PFSK-1 (cell line): ENCODE measurements at regions not wholly inside any gene's neighbourhood (a gene's known extent, or its start where the extent isn't known, plus 50 kb on each side); places are given as distances from the start of the nearest gene placed in this dataset.

Source experiments
- FOXP2 ChIP-seq: optimal IDR thresholded peaks from 2 replicates; pipeline ENCODE3; 2011; ENCODE audit warnings: borderline replicate concordance, control low read depth, inconsistent platforms; ENCODE audit not compliant: insufficient read depth; ENCODE audit errors: extremely low read length, extremely low read depth
- POLR2AphosphoS5 ChIP-seq: IDR thresholded peaks from 2 replicates; pipeline ENCODE4 v1.6.1; 2012; ENCODE audit warnings: low read depth, mild to moderate bottlenecking, control low read depth, low read length, moderate library complexity
- SIN3A ChIP-seq: IDR thresholded peaks from 2 replicates; pipeline ENCODE4 v1.6.1; 2012; ENCODE audit warnings: mild to moderate bottlenecking, low read length, moderate library complexity, borderline replicate concordance; ENCODE audit not compliant: insufficient read depth
- TAF1 ChIP-seq: IDR thresholded peaks from 2 replicates; pipeline ENCODE4 v1.6.1; 2012; ENCODE audit warnings: low read length, control low read depth, borderline replicate concordance; ENCODE audit not compliant: insufficient read depth

GRCh38 chr12:93151079-93151762 is 222.1 kb upstream of the EEA1 start:
- TF ChIP-seq SIN3A (no peak), POLR2AphosphoS5 (no peak), TAF1 (no peak), FOXP2 (no peak)
